Neutrophil (primary cell): ENCODE measurements at regions not wholly inside any gene's neighbourhood (a gene's known extent, or its start where the extent isn't known, plus 50 kb on each side); places are given as distances from the start of the nearest gene placed in this dataset.

Source experiments
- H3K27ac ChIP-seq: fragments of 200-600 bp; sonication (generic); 2 replicates; pipeline ENCODE4 v1.5.1; 2016; ENCODE audit warnings: mild to moderate bottlenecking, moderate library complexity
- H3K27me3 ChIP-seq: fragments of 200-600 bp; sonication (generic); 2 replicates; pipeline ENCODE4 v1.6.0; 2016; ENCODE audit warnings: mild to moderate bottlenecking
- H3K36me3 ChIP-seq: fragments of 200-600 bp; sonication (generic); 2 replicates; pipeline ENCODE4 v1.5.1; 2017
- H3K4me1 ChIP-seq, 2 experiments: fragments of 200-600 bp in 1 of 2; sonication (generic) in 1 of 2; 1 replicate in 1 of 2; 2 replicates in 1 of 2; pipeline versions ENCODE4 v1.5.1 to v1.6.1; 2013 to 2016; ENCODE audit warnings: low read depth in 1 of 2, low read length in 1 of 2, mild to moderate bottlenecking in 1 of 2, moderate library complexity in 1 of 2; ENCODE audit not compliant: control insufficient read depth in 1 of 2, insufficient read depth in 1 of 2
- H3K4me3 ChIP-seq, 2 experiments: fragments of 200-600 bp in 1 of 2; sonication (generic) in 1 of 2; 1 replicate in 1 of 2; 2 replicates in 1 of 2; pipeline ENCODE4 v1.5.1; 2013 to 2016; ENCODE audit warnings: low read depth in 1 of 2, low read length in 1 of 2, mild to moderate bottlenecking in 1 of 2, moderate library complexity in 1 of 2
- H3K9me3 ChIP-seq: fragments of 200-600 bp; sonication (generic); 2 replicates; pipeline ENCODE4 v1.5.1; 2016
- TF ChIP-seq, protein P1 (sequence below): fragments of 200-600 bp; sonication (generic); IDR thresholded peaks from 2 replicates; pipeline ENCODE4 v1.5.1; 2016; ENCODE audit warnings: antibody characterized with exemption

DNA sequence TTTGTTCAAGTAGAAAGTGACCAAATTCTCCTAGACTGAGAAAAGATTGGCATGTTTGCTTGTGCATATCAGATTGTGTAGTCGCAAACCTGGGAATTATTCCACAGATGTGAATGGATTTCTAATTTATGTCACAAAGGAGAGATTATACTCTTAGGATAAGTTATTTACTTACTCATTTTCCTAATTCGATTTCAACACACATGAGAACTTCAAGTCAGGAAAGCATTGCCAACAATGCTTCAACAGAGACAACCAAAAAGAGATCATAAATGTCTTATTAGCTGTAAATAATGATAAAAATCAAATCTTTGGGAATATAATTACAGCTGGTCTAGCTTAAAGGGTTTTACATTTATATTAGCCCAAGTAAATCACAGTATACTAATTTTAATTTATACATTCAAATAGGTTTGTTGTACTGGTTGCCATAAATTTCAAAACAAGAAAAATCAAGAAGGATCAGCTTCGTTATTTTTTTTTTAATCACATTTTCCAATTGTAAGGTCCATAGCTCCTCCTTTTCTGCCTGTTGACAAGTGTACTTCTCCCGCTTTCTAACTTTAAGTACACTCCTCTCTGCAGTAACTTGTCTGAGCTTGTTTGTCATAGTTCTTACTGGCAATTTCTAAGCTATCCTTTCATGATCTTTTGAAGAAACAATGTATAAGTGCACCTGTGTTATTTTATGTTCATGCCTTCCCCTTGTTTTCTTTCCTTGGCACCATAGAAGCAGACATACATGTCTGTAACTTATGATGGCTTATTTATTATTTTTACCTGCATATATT lies 246.6 kb downstream of the DEPDC1B start:
- H3K27me3 ChIP-seq: no peaks in the 10 kb centered on the region
- H3K9me3 ChIP-seq: no peaks in the 10 kb centered on the region
- no peaks in the 10 kb centered on the region for H3K36me3 ChIP-seq
- no peak overlapping the region for H3K27ac ChIP-seq
- H3K4me1 ChIP-seq: no peaks in the 10 kb centered on the region
- H3K4me3 ChIP-seq: no peak overlapping the region
- TF ChIP-seq, protein P1, sequence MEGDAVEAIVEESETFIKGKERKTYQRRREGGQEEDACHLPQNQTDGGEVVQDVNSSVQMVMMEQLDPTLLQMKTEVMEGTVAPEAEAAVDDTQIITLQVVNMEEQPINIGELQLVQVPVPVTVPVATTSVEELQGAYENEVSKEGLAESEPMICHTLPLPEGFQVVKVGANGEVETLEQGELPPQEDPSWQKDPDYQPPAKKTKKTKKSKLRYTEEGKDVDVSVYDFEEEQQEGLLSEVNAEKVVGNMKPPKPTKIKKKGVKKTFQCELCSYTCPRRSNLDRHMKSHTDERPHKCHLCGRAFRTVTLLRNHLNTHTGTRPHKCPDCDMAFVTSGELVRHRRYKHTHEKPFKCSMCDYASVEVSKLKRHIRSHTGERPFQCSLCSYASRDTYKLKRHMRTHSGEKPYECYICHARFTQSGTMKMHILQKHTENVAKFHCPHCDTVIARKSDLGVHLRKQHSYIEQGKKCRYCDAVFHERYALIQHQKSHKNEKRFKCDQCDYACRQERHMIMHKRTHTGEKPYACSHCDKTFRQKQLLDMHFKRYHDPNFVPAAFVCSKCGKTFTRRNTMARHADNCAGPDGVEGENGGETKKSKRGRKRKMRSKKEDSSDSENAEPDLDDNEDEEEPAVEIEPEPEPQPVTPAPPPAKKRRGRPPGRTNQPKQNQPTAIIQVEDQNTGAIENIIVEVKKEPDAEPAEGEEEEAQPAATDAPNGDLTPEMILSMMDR: no peak

DNA sequence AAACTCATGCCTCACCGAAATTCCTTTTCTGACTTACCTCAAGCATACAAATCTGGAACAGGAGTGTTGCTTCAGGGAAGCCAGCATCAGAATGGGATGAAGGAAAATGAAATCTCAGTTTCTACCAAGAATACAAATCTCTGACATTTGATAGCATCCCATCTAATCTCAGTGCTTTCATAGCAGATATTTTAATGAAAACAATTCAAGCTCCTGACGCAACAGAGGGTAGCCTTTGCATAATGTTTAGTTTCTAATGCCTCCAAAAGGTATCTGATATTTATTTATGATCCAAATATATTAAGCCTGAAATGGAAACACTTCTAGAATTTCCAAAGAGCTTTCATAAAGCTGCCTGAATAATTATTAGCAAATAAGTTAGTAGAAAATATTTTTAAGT lies 251.4 kb downstream of the DEPDC1B start:
- Histone ChIP-seq H3K9me3 (no peaks in the 10 kb centered on the region), H3K4me3 (no peak overlapping the region)

DNA sequence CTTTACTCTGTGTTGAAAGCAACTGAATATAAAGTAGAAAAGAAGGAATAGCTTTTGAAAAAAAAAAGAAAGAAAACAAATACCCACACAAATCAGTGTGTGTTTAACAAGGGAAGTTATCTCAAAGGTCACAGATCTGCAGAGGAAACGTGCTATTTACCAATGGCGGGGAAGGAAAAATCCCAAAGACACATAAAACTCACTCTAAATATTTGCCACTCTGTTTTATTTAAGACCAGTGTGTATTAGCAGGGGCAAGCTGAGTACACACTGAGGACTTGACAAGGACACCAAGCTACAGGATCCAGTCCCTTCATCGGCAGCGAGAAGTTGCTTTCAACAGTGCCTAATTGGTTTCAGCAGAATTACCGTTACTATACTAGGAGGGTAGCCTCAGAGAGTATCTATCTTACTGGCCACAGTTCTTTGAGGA lies 252.5 kb downstream of the DEPDC1B start:
- no peaks in the 10 kb centered on the region for H3K27me3 ChIP-seq
- TF ChIP-seq, protein P1: no peak
- no peak overlapping the region for H3K4me3 ChIP-seq
- H3K4me1 ChIP-seq: no peaks in the 10 kb centered on the region
- no peaks in the 10 kb centered on the region for H3K9me3 ChIP-seq
- no peak overlapping the region for H3K27ac ChIP-seq
- H3K36me3 ChIP-seq: no peaks in the 10 kb centered on the region

More for the DNA sequence above, 251.4 kb downstream of the DEPDC1B start:
- no peaks in the 10 kb centered on the region for H3K4me1 ChIP-seq
- no peaks in the 10 kb centered on the region for H3K27me3 ChIP-seq
- H3K27ac ChIP-seq: no peak overlapping the region
- no peaks in the 10 kb centered on the region for H3K36me3 ChIP-seq
- TF ChIP-seq, protein P1: no peak

DNA sequence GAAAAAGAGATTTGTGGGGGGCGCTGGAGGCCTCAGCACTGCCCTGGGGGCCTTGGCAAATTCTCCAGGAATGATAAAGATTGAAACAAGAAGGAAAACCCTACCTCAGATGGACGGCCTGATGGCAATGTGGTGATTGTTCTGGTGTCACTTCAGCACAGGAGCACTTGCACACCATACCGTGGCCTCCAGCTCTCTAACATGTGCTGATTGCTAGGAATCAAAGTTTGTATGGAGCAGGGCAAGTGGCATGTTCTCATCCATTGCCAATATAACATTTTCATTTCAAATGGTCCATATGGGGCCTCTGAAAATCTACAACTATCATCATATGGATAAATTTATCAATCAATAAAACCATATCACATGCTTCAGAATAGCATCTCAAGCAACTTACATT lies 253.0 kb downstream of the DEPDC1B start:
- TF ChIP-seq, protein P1: no peak
- no peak overlapping the region for H3K27ac ChIP-seq
- no peaks in the 10 kb centered on the region for H3K4me1 ChIP-seq
- H3K36me3 ChIP-seq: no peaks in the 10 kb centered on the region
- H3K4me3 ChIP-seq: no peak overlapping the region
- no peaks in the 10 kb centered on the region for H3K9me3 ChIP-seq
- no peaks in the 10 kb centered on the region for H3K27me3 ChIP-seq

DNA sequence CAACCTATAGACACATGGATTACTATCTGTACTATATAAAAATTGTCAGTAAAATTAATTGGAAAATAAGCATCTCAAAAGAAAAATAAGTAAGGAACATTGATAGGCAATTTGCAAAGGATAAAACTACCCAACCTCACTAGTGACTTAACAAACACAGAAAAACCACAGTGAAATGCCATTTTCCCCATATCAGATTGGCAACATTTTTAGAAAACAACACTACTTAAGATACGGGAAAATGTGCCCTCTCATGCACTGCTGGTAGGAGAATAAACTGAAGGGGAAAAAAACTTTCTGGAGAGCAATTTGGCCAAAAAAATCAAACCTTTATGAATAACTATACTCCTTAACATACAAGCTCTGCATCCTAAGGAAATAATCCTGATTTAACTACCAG lies 254.0 kb downstream of the DEPDC1B start:
- Histone ChIP-seq H3K9me3 (no peaks in the 10 kb centered on the region), H3K36me3 (no peaks in the 10 kb centered on the region), H3K27ac (no peak overlapping the region), H3K27me3 (no peaks in the 10 kb centered on the region), H3K4me3 (no peak overlapping the region), H3K4me1 (no peaks in the 10 kb centered on the region)
- TF ChIP-seq, protein P1: no peak
